ENCODE measurements at regions not wholly inside any gene's neighbourhood (a gene's known extent, or its start where the extent isn't known, plus 50 kb on each side); places are given as distances from the start of the nearest gene placed in this dataset.

DNA sequence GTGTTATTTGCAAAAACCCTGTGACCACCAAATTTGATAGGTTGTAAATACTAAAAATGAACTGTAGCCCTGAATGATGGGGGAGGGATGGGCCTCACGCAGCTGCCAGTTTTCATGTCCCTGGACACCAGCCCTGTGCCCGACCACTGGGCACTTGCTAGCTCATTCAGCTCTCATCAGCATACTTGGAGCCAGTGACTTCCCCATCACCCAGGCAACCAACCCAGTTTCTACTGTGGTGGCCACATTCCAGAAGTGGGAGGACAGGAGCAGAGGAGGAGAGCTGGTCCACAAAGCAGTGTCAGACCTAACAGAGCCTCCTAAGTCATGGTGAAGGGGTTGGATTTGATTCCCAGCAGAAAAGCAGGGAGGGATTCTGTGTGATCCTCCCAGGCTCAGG is 128.2 kb downstream of the CPEB2 start:
- H2AFZ ChIP-seq (ENCODE audit: low read length, unreplicated experiment): no peak overlapping the region
- H3K27me3 ChIP-seq (ENCODE audit: insufficient read depth, low read length): no peaks in the 10 kb centered on the region
- no peaks in the 10 kb centered on the region for H3K79me2 ChIP-seq (ENCODE audit: control insufficient read depth, insufficient read depth, low read length, unreplicated experiment)
- no peaks in the 10 kb centered on the region for H3K36me3 ChIP-seq (ENCODE audit: insufficient read depth, low read length)
- H3K4me1 ChIP-seq (ENCODE audit: control insufficient read depth, insufficient read depth, low read length, unreplicated experiment): no peaks in the 10 kb centered on the region
- H3K4me3 ChIP-seq (ENCODE audit: low read depth, low read length): no peak overlapping the region
- no peak overlapping the region for H3K27ac ChIP-seq (ENCODE audit: low read depth, low read length)

GRCh38 chr4:15131551-15131950 is 129.3 kb downstream of the CPEB2 start:
- Histone ChIP-seq H3K4me1 (ENCODE audit: control insufficient read depth, insufficient read depth, low read length, unreplicated experiment) (no peaks in the 10 kb centered on the region), H3K4me3 (ENCODE audit: low read depth, low read length) (no peak overlapping the region), H3K27ac (ENCODE audit: low read depth, low read length) (no peak overlapping the region), H3K79me2 (ENCODE audit: control insufficient read depth, insufficient read depth, low read length, unreplicated experiment) (no peaks in the 10 kb centered on the region), H3K27me3 (ENCODE audit: insufficient read depth, low read length) (no peaks in the 10 kb centered on the region), H3K36me3 (ENCODE audit: insufficient read depth, low read length) (no peaks in the 10 kb centered on the region), H2AFZ (ENCODE audit: low read length, unreplicated experiment) (no peak overlapping the region)

GRCh38 chr4:15132739-15133138 is 130.5 kb downstream of the CPEB2 start:
- Histone ChIP-seq H3K27me3 (ENCODE audit: insufficient read depth, low read length) (no peaks in the 10 kb centered on the region), H2AFZ (ENCODE audit: low read length, unreplicated experiment) (no peak overlapping the region), H3K4me1 (ENCODE audit: control insufficient read depth, insufficient read depth, low read length, unreplicated experiment) (no peaks in the 10 kb centered on the region), H3K36me3 (ENCODE audit: insufficient read depth, low read length) (no peaks in the 10 kb centered on the region), H3K79me2 (ENCODE audit: control insufficient read depth, insufficient read depth, low read length, unreplicated experiment) (no peaks in the 10 kb centered on the region), H3K27ac (ENCODE audit: low read depth, low read length) (no peak overlapping the region), H3K4me3 (ENCODE audit: low read depth, low read length) (no peak overlapping the region)

DNA sequence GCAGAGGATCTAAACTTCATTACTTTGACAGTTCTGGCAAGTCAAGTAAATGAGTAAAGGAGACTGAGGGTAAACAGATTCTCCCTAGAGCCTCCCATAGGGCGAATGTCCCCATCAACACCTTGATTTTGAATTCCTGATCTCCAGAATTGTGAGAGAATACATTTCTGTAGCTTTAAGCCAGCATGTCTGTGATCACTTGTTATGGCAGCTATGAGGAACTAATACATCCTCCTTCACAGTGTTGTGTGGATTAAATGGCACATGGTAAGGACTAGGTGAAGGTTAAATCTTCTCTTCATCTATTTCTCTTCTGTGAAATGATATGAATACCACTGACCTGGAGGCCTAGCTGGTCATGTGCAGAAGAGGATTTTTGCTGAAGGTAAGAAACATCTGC is 137.3 kb downstream of the CPEB2 start:
- Histone ChIP-seq H3K27ac (ENCODE audit: low read depth, low read length) (no peak overlapping the region), H3K79me2 (ENCODE audit: control insufficient read depth, insufficient read depth, low read length, unreplicated experiment) (no peaks in the 10 kb centered on the region), H3K4me3 (ENCODE audit: low read depth, low read length) (no peak overlapping the region), H2AFZ (ENCODE audit: low read length, unreplicated experiment) (no peak overlapping the region), H3K27me3 (ENCODE audit: insufficient read depth, low read length) (no peaks in the 10 kb centered on the region), H3K4me1 (ENCODE audit: control insufficient read depth, insufficient read depth, low read length, unreplicated experiment) (no peaks in the 10 kb centered on the region), H3K36me3 (ENCODE audit: insufficient read depth, low read length) (no peaks in the 10 kb centered on the region)

DNA sequence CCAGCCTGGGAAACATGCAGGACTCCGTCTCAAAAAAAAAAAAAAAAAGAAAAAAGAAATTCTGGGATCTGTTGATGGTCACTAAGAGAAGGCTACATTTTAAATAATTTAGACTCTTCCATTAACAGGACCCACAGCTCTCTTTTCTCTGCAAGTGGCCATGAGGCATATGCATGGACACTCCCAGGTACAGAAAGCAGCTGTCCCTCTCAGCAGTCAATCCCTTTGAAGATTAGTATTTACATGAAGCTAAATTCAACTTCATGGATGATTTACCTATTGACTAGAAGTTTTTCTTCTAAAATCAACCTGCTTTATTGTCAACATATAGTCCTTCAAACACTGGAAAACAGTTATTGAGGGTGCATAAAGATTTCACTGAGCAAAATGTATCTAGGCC is 139.9 kb downstream of the CPEB2 start:
- Histone ChIP-seq H3K4me3 (ENCODE audit: low read depth, low read length) (no peak overlapping the region), H3K27me3 (ENCODE audit: insufficient read depth, low read length) (no peaks in the 10 kb centered on the region), H3K4me1 (ENCODE audit: control insufficient read depth, insufficient read depth, low read length, unreplicated experiment) (no peaks in the 10 kb centered on the region), H3K27ac (ENCODE audit: low read depth, low read length) (no peak overlapping the region), H3K79me2 (ENCODE audit: control insufficient read depth, insufficient read depth, low read length, unreplicated experiment) (no peaks in the 10 kb centered on the region), H3K36me3 (ENCODE audit: insufficient read depth, low read length) (no peaks in the 10 kb centered on the region), H2AFZ (ENCODE audit: low read length, unreplicated experiment) (no peak overlapping the region)

- Histone ChIP-seq H3K79me2 (ENCODE audit: control insufficient read depth, insufficient read depth, low read length, unreplicated experiment) (no peaks in the 10 kb centered on the region), H3K4me3 (ENCODE audit: low read depth, low read length) (no peak overlapping the region), H3K27me3 (ENCODE audit: insufficient read depth, low read length) (no peaks in the 10 kb centered on the region), H3K27ac (ENCODE audit: low read depth, low read length) (no peak overlapping the region), H3K36me3 (ENCODE audit: insufficient read depth, low read length) (no peaks in the 10 kb centered on the region), H3K4me1 (ENCODE audit: control insufficient read depth, insufficient read depth, low read length, unreplicated experiment) (no peaks in the 10 kb centered on the region), H2AFZ (ENCODE audit: low read length, unreplicated experiment) (no peak overlapping the region)
Observed at GRCh38 chr4:15143551-15143950, 141.3 kb downstream of the CPEB2 start.

GRCh38 chr4:15144249-15144966 is 142.1 kb downstream of the CPEB2 start:
- H3K27ac ChIP-seq (ENCODE audit: low read depth, low read length): no peak overlapping the region
- H2AFZ ChIP-seq (ENCODE audit: low read length, unreplicated experiment): no peak overlapping the region
- H3K36me3 ChIP-seq (ENCODE audit: insufficient read depth, low read length): no peaks in the 10 kb centered on the region
- H3K4me3 ChIP-seq (ENCODE audit: low read depth, low read length): no peak overlapping the region
- peaks cover 8% of the 10 kb centered on the region for H3K4me1 ChIP-seq (ENCODE audit: control insufficient read depth, insufficient read depth, low read length, unreplicated experiment)
- no peaks in the 10 kb centered on the region for H3K27me3 ChIP-seq (ENCODE audit: insufficient read depth, low read length)
- H3K79me2 ChIP-seq (ENCODE audit: control insufficient read depth, insufficient read depth, low read length, unreplicated experiment): no peaks in the 10 kb centered on the region

DNA sequence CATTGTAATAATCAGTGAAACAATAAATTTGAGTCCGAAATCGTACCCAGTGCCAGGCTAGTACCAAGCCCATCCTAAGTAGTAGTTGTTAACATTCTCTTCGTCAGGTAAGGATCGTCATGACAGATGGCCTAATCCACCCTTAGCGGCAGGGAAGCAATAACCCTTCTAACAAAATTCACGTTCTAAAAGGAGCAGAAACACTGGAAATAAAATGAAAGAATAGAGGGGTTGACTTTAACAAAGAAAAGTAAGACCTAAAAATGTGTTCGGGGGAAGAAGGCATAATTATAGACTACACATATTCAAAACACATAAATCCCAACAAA is 142.7 kb downstream of the CPEB2 start:
- no peak overlapping the region for H3K4me3 ChIP-seq (ENCODE audit: low read depth, low read length)
- H3K36me3 ChIP-seq (ENCODE audit: insufficient read depth, low read length): no peaks in the 10 kb centered on the region
- H2AFZ ChIP-seq (ENCODE audit: low read length, unreplicated experiment): no peak overlapping the region
- H3K79me2 ChIP-seq (ENCODE audit: control insufficient read depth, insufficient read depth, low read length, unreplicated experiment): no peaks in the 10 kb centered on the region
- H3K27ac ChIP-seq (ENCODE audit: low read depth, low read length): no peak overlapping the region
- H3K4me1 ChIP-seq (ENCODE audit: control insufficient read depth, insufficient read depth, low read length, unreplicated experiment): peaks cover 13% of the 10 kb centered on the region
- H3K27me3 ChIP-seq (ENCODE audit: insufficient read depth, low read length): no peaks in the 10 kb centered on the region

GRCh38 chr4:15145709-15146108 is 143.4 kb downstream of the CPEB2 start:
- no peak overlapping the region for H2AFZ ChIP-seq (ENCODE audit: low read length, unreplicated experiment)
- H3K27ac ChIP-seq (ENCODE audit: low read depth, low read length): no peak overlapping the region

GRCh38 chr4:15147714-15148113 is 145.4 kb downstream of the CPEB2 start:
- Histone ChIP-seq H3K4me3 (ENCODE audit: low read depth, low read length) (no peak overlapping the region), H3K27me3 (ENCODE audit: insufficient read depth, low read length) (no peaks in the 10 kb centered on the region), H3K4me1 (ENCODE audit: control insufficient read depth, insufficient read depth, low read length, unreplicated experiment) (peaks cover 19% of the 10 kb centered on the region), H2AFZ (ENCODE audit: low read length, unreplicated experiment) (no peak overlapping the region), H3K79me2 (ENCODE audit: control insufficient read depth, insufficient read depth, low read length, unreplicated experiment) (no peaks in the 10 kb centered on the region), H3K36me3 (ENCODE audit: insufficient read depth, low read length) (no peaks in the 10 kb centered on the region), H3K27ac (ENCODE audit: low read depth, low read length) (no peak overlapping the region)

More at GRCh38 chr4:15145709-15146108, 143.4 kb downstream of the CPEB2 start:
- Histone ChIP-seq H3K4me3 (ENCODE audit: low read depth, low read length) (no peak overlapping the region), H3K79me2 (ENCODE audit: control insufficient read depth, insufficient read depth, low read length, unreplicated experiment) (no peaks in the 10 kb centered on the region), H3K27me3 (ENCODE audit: insufficient read depth, low read length) (no peaks in the 10 kb centered on the region), H3K4me1 (ENCODE audit: control insufficient read depth, insufficient read depth, low read length, unreplicated experiment) (peaks cover 19% of the 10 kb centered on the region), H3K36me3 (ENCODE audit: insufficient read depth, low read length) (no peaks in the 10 kb centered on the region)

DNA sequence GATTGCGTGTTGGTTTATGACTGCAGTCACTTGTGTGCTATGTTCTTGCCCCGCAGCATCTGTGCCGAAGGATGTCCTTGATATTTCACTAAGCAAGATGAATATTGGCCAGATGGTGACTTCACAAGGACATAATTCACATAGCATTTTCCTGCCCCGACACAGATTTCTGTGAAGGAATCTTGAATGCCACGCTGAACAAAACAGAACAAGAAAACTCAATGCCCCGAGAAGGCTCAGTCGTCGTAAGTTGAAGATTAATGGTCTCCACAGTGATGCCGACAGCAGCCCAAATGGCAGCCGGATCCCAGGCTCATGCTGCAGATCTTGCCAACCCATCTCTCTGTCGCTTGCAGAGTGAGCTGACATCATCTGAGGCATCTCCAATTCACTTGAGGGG is 145.9 kb downstream of the CPEB2 start:
- no peak overlapping the region for H3K4me3 ChIP-seq (ENCODE audit: low read depth, low read length)
- no peaks in the 10 kb centered on the region for H3K27me3 ChIP-seq (ENCODE audit: insufficient read depth, low read length)
- H3K79me2 ChIP-seq (ENCODE audit: control insufficient read depth, insufficient read depth, low read length, unreplicated experiment): no peaks in the 10 kb centered on the region
- H3K4me1 ChIP-seq (ENCODE audit: control insufficient read depth, insufficient read depth, low read length, unreplicated experiment): peaks cover 19% of the 10 kb centered on the region
- no peaks in the 10 kb centered on the region for H3K36me3 ChIP-seq (ENCODE audit: insufficient read depth, low read length)
- H2AFZ ChIP-seq (ENCODE audit: low read length, unreplicated experiment): no peak overlapping the region
- H3K27ac ChIP-seq (ENCODE audit: low read depth, low read length): no peak overlapping the region
